ENCODE measurements at regions not wholly inside any gene's neighbourhood (a gene's known extent, or its start where the extent isn't known, plus 50 kb on each side); places are given as distances from the start of the nearest gene placed in this dataset.
"Not testable (repeated sequence)": the region's sequence is repeated elsewhere in the genome, so short reads cannot be mapped to it uniquely, and the experiment has no call there.

- no peaks in the 10 kb centered on the region for H3K4me1 Mint-ChIP-seq (ENCODE audit: insufficient read depth, unreplicated experiment)
- POLR2A ChIA-PET = no interaction called here
- H3K9me3 Mint-ChIP-seq (ENCODE audit: unreplicated experiment) = no peaks in the 10 kb centered on the region
- intact Hi-C loops (cut with micrococcal nuclease) = no loop called here
- no peak overlapping the region for H3K4me3 Mint-ChIP-seq (ENCODE audit: unreplicated experiment)
- no peak for TF ChIP-seq CTCF (IDR thresholded peaks at IDR 0.05; ENCODE audit: unreplicated experiment)
- no peak overlapping the region for H3K27ac Mint-ChIP-seq (ENCODE audit: low read depth, unreplicated experiment)
- peaks cover 38% of the 10 kb centered on the region for H3K27me3 Mint-ChIP-seq (ENCODE audit: insufficient read depth, unreplicated experiment)
- no peak for DNase-seq (ENCODE audit: unreplicated experiment)
- no peaks in the 10 kb centered on the region for H3K36me3 Mint-ChIP-seq (ENCODE audit: insufficient read depth, unreplicated experiment)
- CTCF ChIA-PET = no interaction called here
- no TSS peak for BruUV-seq (replicated peaks)
Measured at GRCh38 chr7:83819911-83820310, 171.0 kb upstream of the SEMA3E start.

GRCh38 chr7:83814480-83814879 lies 165.5 kb upstream of the SEMA3E start:
- no peak overlapping the region for H3K27ac Mint-ChIP-seq (ENCODE audit: low read depth, unreplicated experiment)
- intact Hi-C loops (cut with micrococcal nuclease) = no loop called here
- peaks cover 43% of the 10 kb centered on the region for H3K27me3 Mint-ChIP-seq (ENCODE audit: insufficient read depth, unreplicated experiment)
- no peaks in the 10 kb centered on the region for H3K36me3 Mint-ChIP-seq (ENCODE audit: insufficient read depth, unreplicated experiment)
- H3K4me3 Mint-ChIP-seq (ENCODE audit: unreplicated experiment) = no peak overlapping the region
- no peaks in the 10 kb centered on the region for H3K9me3 Mint-ChIP-seq (ENCODE audit: unreplicated experiment)
- H3K4me1 Mint-ChIP-seq (ENCODE audit: insufficient read depth, unreplicated experiment) = no peaks in the 10 kb centered on the region
- no peak for DNase-seq (ENCODE audit: unreplicated experiment)
- no peak for TF ChIP-seq CTCF (IDR thresholded peaks at IDR 0.05; ENCODE audit: unreplicated experiment)
- no TSS peak for BruUV-seq (replicated peaks)
- ChIA-PET POLR2A (no interaction called here), CTCF (interaction anchor here (1.1 kb wide), 1 partner anchor 123 kb away, joined by 3 read pairs; no protein-coding TSS in a partner anchor)

- H3K27ac Mint-ChIP-seq (ENCODE audit: low read depth, unreplicated experiment) = not testable (repeated sequence)
Measured at GRCh38 chr7:83812563-83812962, 163.6 kb upstream of the SEMA3E start.

GRCh38 chr7:83808982-83809381 lies 160.0 kb upstream of the SEMA3E start:
- Mint-ChIP-seq H3K36me3 (ENCODE audit: insufficient read depth, unreplicated experiment) (no peaks in the 10 kb centered on the region), H3K9me3 (ENCODE audit: unreplicated experiment) (no peaks in the 10 kb centered on the region), H3K4me3 (ENCODE audit: unreplicated experiment) (no peak overlapping the region), H3K27me3 (ENCODE audit: insufficient read depth, unreplicated experiment) (peaks cover 46% of the 10 kb centered on the region), H3K4me1 (ENCODE audit: insufficient read depth, unreplicated experiment) (no peaks in the 10 kb centered on the region), H3K27ac (ENCODE audit: low read depth, unreplicated experiment) (no peak overlapping the region)
- intact Hi-C loops (cut with micrococcal nuclease) = no loop called here
- BruUV-seq (replicated peaks) = no TSS peak
- no peak for DNase-seq (ENCODE audit: unreplicated experiment)
- no peak for TF ChIP-seq CTCF (IDR thresholded peaks at IDR 0.05; ENCODE audit: unreplicated experiment)
- CTCF ChIA-PET = no interaction called here
- POLR2A ChIA-PET = no interaction called here

More at GRCh38 chr7:83812563-83812962, 163.6 kb upstream of the SEMA3E start:
- H3K36me3 Mint-ChIP-seq (ENCODE audit: insufficient read depth, unreplicated experiment); BruUV-seq (replicated peaks); H3K9me3 Mint-ChIP-seq (ENCODE audit: unreplicated experiment); H3K4me3 Mint-ChIP-seq (ENCODE audit: unreplicated experiment); DNase-seq (ENCODE audit: unreplicated experiment); H3K4me1 Mint-ChIP-seq (ENCODE audit: insufficient read depth, unreplicated experiment); intact Hi-C loops (cut with micrococcal nuclease); CTCF ChIA-PET; POLR2A ChIA-PET: not testable (repeated sequence)
- H3K27me3 Mint-ChIP-seq (ENCODE audit: insufficient read depth, unreplicated experiment) = peaks cover 48% of the 10 kb centered on the region

GRCh38 chr7:83807774-83808173 lies 158.8 kb upstream of the SEMA3E start:
- DNase-seq (ENCODE audit: unreplicated experiment) = no peak
- no peaks in the 10 kb centered on the region for H3K36me3 Mint-ChIP-seq (ENCODE audit: insufficient read depth, unreplicated experiment)
- H3K9me3 Mint-ChIP-seq (ENCODE audit: unreplicated experiment) = no peaks in the 10 kb centered on the region
- ChIA-PET POLR2A (no interaction called here), CTCF (no interaction called here)
- H3K27me3 Mint-ChIP-seq (ENCODE audit: insufficient read depth, unreplicated experiment) = peaks cover 46% of the 10 kb centered on the region
- H3K4me3 Mint-ChIP-seq (ENCODE audit: unreplicated experiment) = no peak overlapping the region
- no peaks in the 10 kb centered on the region for H3K4me1 Mint-ChIP-seq (ENCODE audit: insufficient read depth, unreplicated experiment)
- no peak overlapping the region for H3K27ac Mint-ChIP-seq (ENCODE audit: low read depth, unreplicated experiment)
- BruUV-seq (replicated peaks) = no TSS peak
- TF ChIP-seq CTCF (IDR thresholded peaks at IDR 0.05; ENCODE audit: unreplicated experiment) = no peak
- intact Hi-C loops (cut with micrococcal nuclease) = no loop called here
